ENCODE measurements at regions not wholly inside any gene's neighbourhood (a gene's known extent, or its start where the extent isn't known, plus 50 kb on each side); places are given as distances from the start of the nearest gene placed in this dataset.
A peak's percentile ranks its signal among the peaks of the same experiment; 100 is the strongest.

GRCh38 chr1:221306239-221306638 is 427.0 kb downstream of the HLX start:
- no peak for DNase-seq (ENCODE audit: low spot score)

- DNase-seq (ENCODE audit: low spot score) = no peak
Measured at GRCh38 chr1:221308534-221309511, 429.6 kb downstream of the HLX start.

- DNase-seq (ENCODE audit: low spot score) = no peak
Measured at GRCh38 chr1:221309723-221310122, 430.5 kb downstream of the HLX start.

DNA sequence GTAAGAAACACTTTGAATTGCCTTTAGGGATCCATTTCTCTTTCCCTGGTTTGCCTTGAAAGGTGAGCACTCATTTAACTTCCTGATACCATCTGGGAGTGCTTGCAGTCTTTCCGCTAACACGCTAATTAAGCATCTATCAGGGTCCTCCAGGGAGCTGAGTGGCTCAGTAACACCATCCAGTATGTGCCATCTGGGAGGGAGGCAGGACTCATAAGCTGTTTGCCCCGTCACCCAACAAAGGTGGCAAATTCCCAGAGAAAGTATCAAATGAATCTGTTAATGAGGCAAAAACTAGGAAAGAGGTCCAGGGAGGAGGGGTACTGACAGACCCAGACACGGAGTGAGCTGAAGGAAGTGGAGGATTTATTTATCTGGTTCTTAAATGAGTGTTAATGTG is 430.9 kb downstream of the HLX start:
- no peak for DNase-seq (ENCODE audit: low spot score)

GRCh38 chr1:221315330-221315729 is 426.6 kb downstream of the DUSP10 start:
- peak; percentile 40 for DNase-seq (ENCODE audit: low spot score)

DNA sequence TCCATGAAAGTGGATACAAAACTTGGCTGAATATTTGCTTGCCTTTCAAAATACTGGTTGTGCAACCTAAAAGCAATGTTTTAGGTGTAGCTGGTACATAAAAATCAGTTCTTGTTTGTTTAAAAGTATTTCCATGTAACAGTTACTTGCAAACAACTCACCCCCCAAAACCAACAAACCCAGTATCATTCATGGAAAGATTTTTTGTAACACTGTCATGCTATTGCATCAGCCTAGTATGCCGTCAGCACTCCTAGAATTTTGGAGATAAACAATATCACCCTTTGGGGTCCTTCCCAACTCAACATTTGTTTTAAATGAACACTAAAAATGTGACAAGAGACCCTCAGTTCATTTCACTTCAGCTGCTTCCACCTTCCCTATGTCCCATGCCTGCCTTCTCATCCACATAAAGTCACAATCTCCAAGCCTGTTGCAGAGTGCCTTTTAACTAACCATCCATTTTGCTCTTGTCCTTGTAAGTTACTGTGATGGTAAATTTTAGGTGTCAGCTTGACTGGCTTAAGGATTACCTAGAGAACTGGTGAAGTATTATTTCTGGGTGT is 425.3 kb downstream of the DUSP10 start:
- no peak for DNase-seq (ENCODE audit: low spot score)

- no peak for DNase-seq (ENCODE audit: low spot score)
Measured at GRCh38 chr1:221317537-221317936, 424.4 kb downstream of the DUSP10 start.

DNA sequence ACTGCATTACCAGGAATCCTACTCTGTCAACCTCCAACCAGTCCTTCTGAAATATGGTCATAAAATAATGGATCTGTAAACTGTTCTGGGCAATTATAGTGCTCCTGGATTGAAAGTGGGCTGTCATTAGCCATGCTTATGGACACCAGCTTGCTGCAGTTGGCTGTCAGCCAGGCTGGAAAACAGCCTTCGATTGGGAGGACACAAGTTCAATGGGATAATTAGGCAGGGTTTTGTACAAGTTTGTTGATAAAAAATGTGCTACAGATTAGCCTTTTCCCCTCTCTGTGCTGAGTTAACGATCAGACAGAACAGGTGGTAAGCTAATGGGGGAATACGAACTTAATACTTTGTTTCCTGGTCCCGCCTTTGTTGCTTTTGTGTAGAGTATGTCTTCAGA is 413.9 kb downstream of the DUSP10 start:
- no peak for DNase-seq (ENCODE audit: low spot score)

GRCh38 chr1:221328371-221328770 is 413.5 kb downstream of the DUSP10 start:
- DNase-seq (ENCODE audit: low spot score) = no peak

DNA sequence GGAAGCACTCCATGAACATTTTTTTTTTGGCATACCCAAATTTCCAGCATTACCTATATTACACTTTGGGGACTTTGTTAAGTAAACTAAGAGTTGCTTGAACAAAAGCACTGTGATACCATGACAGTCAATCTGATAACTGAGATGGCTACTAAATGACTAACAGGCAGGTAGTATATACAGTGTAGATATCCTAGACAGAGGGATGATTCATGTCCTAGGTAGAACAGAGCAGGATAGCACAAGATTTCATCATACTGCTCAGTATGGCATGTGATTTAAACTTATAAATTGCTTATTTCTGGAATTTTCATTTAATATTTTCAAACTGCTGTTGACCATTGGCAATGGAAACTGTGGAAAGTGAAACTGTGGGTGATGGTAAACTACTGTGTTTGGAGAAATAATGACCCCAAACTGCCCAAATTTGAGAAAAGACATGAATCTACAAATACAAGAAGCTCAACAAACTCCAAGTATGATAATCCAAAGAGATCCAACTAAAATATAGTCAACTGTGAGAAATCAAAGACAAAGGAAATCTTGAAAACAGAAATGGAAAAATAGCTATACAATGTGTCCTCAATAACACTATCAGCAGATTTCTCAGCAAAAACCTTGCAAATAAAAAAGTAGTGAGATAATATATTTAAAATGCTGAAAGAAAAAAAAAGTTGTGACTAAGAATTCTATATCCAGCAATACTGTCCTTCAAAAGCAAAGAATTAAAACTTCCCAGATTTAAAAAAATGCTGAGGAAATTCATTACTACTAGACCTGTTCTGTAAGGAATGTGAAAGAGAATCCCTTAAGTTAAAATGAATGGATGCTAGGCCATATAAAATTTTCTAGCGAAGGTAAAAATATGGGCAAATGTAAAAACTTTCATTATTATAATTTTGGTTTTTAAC is 410.4 kb downstream of the DUSP10 start:
- DNase-seq (ENCODE audit: low spot score) = no peak

GRCh38 chr1:221334062-221334461 is 407.8 kb downstream of the DUSP10 start:
- no peak for DNase-seq (ENCODE audit: low spot score)

DNA sequence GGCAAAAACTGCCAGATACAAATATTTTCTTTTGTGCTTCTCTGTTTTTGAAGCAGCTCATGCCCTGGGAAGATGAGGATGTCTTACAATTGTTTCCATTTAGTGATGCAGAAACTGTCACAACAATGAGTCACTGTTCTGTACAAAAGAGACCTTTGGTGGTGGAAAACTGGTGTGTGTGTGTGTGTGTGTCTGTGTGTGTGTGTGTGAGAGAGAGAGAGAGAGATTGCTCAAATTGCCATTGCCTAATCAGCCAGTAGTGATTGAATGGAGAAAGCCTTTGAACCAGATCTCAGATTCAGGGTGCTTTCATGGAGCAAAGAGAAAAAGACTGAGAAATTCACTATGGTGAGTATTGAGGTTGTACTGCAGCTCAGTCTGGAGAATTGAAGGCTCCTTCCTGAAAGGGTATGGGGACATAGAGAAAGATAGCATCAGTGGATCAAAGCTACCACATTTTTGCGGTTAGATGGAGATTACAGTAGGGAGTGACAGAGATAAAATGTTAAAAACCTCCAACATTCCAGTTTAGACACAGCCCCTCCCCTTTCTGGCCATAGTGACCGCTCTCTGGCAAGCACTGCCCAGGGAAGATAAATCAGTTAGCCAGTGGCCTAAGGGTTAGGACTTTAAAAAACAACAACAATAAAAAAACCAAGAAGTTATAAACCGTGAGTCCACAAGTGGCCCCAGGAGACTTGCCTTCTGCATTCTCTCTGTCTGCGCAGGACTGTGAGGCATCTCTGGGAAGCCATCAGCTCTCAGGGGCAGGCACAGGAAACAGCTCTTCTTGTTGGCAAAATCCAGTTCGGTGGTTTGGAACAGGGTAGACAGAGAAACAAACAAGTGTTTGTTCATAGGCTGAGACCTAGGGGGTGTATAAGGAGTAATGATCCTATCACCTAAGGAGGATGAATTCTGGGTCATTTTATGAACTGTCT is 406.5 kb downstream of the DUSP10 start:
- DNase-seq (ENCODE audit: low spot score) = peak; percentile 32

- peak; percentile 27 for DNase-seq (ENCODE audit: low spot score)
Measured at GRCh38 chr1:221336126-221336525, 405.8 kb downstream of the DUSP10 start.

GRCh38 chr1:221337106-221337505 is 404.8 kb downstream of the DUSP10 start:
- no peak for DNase-seq (ENCODE audit: low spot score)

DNA sequence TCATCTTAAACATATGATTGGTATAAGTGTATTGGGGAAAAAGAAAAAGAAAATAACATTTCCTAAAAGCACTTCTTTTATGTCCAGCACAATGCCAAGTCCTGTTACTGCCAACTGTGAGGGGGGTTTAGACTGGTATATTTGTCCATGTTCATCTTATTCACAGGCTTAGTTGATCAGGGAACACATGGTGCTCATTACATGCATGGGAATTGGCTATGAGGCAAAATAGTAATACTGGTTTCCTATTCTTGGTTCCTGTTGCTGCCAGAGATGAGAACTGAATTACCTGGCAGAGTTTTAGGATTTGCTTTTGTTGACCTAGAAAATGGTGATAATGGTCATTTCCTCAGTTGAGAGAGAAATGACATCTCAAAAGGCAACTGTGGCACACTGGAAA is 398.8 kb downstream of the DUSP10 start:
- no peak for DNase-seq (ENCODE audit: low spot score)

- DNase-seq (ENCODE audit: low spot score) = no peak
Measured at GRCh38 chr1:221343607-221344006, 398.3 kb downstream of the DUSP10 start.

- peak; percentile 12 for DNase-seq (ENCODE audit: low spot score)
Measured at GRCh38 chr1:221344693-221345092, 397.2 kb downstream of the DUSP10 start.

DNA sequence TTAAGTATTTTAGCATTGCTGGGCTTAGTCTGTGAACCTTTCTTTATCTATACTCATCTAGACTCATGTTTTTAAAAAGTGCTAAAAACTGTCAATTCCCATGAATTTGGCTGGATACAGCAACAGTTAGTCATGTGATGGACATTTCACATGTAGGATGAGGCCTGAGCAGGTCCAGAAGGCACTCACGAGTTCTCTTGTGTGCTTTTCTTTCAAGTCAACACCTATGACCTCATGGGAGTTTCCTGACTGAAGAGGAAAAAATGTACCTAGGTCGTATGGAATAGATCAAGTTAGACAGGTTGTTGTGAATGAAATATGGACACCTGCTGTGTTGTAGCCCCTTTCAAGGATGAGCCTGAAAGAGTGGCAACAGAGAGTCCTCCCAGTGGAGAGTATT is 394.2 kb downstream of the DUSP10 start:
- DNase-seq (ENCODE audit: low spot score) = no peak

- no peak for DNase-seq (ENCODE audit: low spot score)
Measured at GRCh38 chr1:221350091-221350490, 391.8 kb downstream of the DUSP10 start.

DNA sequence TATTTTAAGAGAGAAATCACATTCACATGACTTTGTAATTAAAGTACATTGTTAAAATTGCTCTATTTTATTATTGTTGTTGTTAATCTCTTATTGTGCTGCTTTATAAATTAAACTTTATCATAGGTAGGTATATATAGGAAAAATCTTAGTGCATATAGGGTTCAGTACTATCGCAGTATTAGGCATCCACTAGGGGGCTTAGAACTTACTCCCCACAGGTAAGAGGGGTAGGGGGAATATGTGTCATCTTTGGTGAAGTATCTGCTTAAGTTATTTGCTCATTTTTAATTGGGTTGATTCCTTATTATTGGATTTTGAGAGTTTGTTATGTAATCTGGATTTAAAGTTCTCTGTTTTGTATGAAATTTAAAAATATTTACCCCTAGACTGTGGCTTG is 385.2 kb downstream of the DUSP10 start:
- DNase-seq (ENCODE audit: low spot score) = no peak

GRCh38 chr1:221363039-221363438 is 378.9 kb downstream of the DUSP10 start:
- DNase-seq (ENCODE audit: low spot score) = no peak

All from AG08396 (cell line).